ENCODE measurements at regions not wholly inside any gene's neighbourhood (a gene's known extent, or its start where the extent isn't known, plus 50 kb on each side); places are given as distances from the start of the nearest gene placed in this dataset.

DNA sequence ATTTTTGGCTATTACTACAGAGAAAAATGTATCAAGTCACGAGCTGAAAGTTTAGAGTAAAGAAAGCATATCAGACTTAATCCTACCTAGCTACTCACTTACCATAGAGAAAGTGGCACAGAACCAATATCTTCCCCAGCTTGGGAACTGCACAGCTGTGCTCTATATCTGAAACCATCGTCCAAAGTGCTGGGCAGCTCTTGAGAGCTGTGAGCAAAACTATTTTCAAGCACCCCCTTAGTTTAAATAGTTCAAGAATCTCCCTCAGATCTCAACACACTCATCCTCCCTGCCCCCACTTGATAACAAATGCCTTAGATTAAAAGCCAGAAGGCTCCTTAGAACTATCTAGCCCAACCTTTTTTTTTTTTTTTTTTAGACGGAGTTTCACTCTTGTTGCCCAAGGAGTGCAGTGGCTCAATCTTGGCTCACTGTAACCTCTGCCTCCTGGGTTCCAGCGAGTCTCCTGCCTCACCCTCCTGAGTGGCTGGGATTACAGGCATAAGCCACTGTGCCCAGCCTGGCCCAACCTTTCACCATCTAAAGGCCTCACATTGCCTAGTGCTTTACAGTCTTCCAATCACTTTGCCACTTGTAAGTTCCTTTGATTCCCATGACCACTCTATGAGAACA, 94.2 kb upstream of the APC start:
- TF ChIP-seq POLR2A (IDR thresholded peaks at IDR 0.05): no peak
- TF ChIP-seq, protein P1, sequence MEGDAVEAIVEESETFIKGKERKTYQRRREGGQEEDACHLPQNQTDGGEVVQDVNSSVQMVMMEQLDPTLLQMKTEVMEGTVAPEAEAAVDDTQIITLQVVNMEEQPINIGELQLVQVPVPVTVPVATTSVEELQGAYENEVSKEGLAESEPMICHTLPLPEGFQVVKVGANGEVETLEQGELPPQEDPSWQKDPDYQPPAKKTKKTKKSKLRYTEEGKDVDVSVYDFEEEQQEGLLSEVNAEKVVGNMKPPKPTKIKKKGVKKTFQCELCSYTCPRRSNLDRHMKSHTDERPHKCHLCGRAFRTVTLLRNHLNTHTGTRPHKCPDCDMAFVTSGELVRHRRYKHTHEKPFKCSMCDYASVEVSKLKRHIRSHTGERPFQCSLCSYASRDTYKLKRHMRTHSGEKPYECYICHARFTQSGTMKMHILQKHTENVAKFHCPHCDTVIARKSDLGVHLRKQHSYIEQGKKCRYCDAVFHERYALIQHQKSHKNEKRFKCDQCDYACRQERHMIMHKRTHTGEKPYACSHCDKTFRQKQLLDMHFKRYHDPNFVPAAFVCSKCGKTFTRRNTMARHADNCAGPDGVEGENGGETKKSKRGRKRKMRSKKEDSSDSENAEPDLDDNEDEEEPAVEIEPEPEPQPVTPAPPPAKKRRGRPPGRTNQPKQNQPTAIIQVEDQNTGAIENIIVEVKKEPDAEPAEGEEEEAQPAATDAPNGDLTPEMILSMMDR (IDR thresholded peaks at IDR 0.05): no peak
- H3K4me3 ChIP-seq: no peak overlapping the region
- no peaks in the 10 kb centered on the region for H3K36me3 ChIP-seq
- DNase-seq (no peak), ATAC-seq (no peak)
- intact Hi-C loops (cut with DNase I): loop anchor here in 1 of 10 donors (5.0 kb wide), 1 partner anchor 39 kb away; no protein-coding TSS in a partner anchor
- no peaks in the 10 kb centered on the region for H3K9me3 ChIP-seq
- no peak overlapping the region for H3K27ac ChIP-seq
- peaks cover 0 to 24% (median 0%) of the 10 kb centered on the region in 12 donors for H3K4me1 ChIP-seq
- no peaks in the 10 kb centered on the region for H3K27me3 ChIP-seq
- 51 to 59% (median 55%) methylated on average over 4 of the region's 4 CpGs for WGBS, 4 donors

DNA sequence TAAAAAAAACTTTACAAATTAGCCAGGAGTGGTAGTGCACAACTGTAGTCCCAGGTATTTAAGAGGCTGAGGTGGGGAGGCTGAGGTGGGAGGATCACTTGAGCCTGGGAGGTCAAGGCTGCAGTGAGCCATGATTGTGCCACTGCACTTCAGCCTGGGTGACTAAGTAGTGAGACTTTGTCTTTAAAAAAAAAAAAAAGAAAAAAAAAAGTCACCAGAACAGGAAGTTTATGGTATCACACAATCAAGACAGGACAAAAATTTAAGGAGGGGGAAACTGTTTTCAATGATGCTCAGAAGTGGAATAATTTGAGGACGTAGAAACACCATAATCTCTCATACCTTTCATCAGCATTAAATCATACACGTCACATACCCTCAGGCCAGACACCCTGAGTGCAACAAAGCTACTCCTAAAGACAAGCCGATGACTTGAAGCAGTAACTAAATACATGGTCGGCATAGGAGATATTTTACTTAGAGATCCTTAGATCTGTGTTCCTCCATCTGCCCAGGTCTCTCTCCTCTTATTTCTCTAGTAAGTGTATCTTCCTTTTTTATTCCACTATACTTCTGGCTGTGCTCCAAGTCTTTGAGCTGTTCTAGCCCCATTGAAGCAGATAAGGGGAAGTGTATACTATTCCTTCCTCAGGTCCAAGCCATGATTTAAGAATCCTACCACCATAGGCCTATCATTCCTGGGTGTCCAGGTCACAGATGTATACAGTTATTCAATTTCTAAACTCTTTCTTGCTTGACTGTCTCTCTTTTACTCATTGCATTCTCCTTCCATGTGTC, 91.3 kb upstream of the APC start:
- ATAC-seq: no peak
- WGBS, 4 donors: 74 to 86% (median 79%) methylated on average over 4 of the region's 4 CpGs
- H3K4me3 ChIP-seq: no peak overlapping the region

DNA sequence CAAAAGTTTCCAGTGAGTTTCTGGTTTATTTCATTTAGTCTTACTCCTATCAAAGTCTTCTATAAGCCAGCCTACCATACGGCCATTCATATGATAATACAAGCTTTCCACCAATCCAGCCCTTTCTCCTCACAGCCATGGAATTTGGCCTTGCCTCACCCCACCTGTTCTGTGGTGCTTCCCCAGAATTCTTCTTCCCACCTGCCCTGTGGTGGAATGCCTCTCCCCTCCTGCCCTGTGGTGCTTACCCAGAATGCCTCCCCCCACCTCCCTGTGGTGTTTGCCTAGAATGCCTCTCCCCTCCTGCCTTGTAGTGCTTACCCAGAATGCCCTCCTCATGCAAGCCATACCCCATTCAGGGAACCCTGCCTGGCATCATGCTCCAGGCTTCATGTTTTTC, 90.3 kb upstream of the APC start:
- H3K27me3 ChIP-seq: no peaks in the 10 kb centered on the region
- ATAC-seq (no peak), DNase-seq (no peak)
- TF ChIP-seq, protein P1 (IDR thresholded peaks at IDR 0.05): no peak
- TF ChIP-seq POLR2A (IDR thresholded peaks at IDR 0.05): no peak
- no peak overlapping the region for H3K27ac ChIP-seq
- no peak overlapping the region for H3K4me3 ChIP-seq
- WGBS, 4 donors: 81 to 88% (median 85%) methylated on average over 1 of the region's 1 CpG
- H3K36me3 ChIP-seq: no peaks in the 10 kb centered on the region
- H3K4me1 ChIP-seq: peaks cover 0 to 13% (median 0%) of the 10 kb centered on the region in 12 donors
- H3K9me3 ChIP-seq: no peaks in the 10 kb centered on the region
- intact Hi-C loops (cut with DNase I): no loop called here

More for the DNA sequence above, 91.3 kb upstream of the APC start:
- no peak for TF ChIP-seq POLR2A (IDR thresholded peaks at IDR 0.05)
- DNase-seq: no peak
- Histone ChIP-seq H3K9me3 (no peaks in the 10 kb centered on the region), H3K27me3 (no peaks in the 10 kb centered on the region), H3K36me3 (no peaks in the 10 kb centered on the region), H3K4me1 (peaks cover 0 to 14% (median 0%) of the 10 kb centered on the region in 12 donors), H3K27ac (no peak overlapping the region)
- intact Hi-C loops (cut with DNase I): no loop called here

DNA sequence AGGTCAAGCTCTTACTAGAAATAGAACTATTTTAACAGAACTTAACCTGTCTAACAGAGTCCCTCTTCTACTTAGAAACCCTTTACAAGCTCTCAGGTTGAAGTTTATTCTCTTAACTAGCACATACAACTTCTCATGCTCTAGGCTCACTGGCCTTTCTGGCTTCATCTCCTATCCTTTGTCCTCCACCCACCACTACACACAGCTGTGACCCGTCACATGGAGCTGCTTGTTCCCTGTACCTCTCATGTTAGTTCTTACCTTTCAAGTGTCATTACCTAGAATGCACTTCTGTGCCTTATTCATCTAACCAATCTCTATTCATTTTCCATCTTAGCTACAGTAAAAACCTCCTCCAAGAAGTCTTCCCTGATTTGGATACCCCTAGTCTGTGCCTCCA, 89.4 kb upstream of the APC start:
- peaks cover 0 to 7% (median 0%) of the 10 kb centered on the region in 12 donors for H3K4me1 ChIP-seq
- 95 to 100% (median 97%) methylated on average over 1 of the region's 1 CpG for WGBS, 4 donors
- H3K9me3 ChIP-seq: no peaks in the 10 kb centered on the region
- TF ChIP-seq, protein P1 (IDR thresholded peaks at IDR 0.05): no peak
- no peak for TF ChIP-seq POLR2A (IDR thresholded peaks at IDR 0.05)
- no peaks in the 10 kb centered on the region for H3K36me3 ChIP-seq
- intact Hi-C loops (cut with DNase I): no loop called here
- no peaks in the 10 kb centered on the region for H3K27me3 ChIP-seq
- H3K27ac ChIP-seq: no peak overlapping the region
- no peak overlapping the region for H3K4me3 ChIP-seq
- no peak for DNase-seq
- ATAC-seq: no peak

Measured in heart left ventricle (tissue), 16 donors.